Esophagus muscularis mucosa (tissue), 4 donors: ENCODE measurements at regions not wholly inside any gene's neighbourhood (a gene's known extent, or its start where the extent isn't known, plus 50 kb on each side); places are given as distances from the start of the nearest gene placed in this dataset.

ENCODE experiments used
- DNase-seq: peaks from one replicate; pipeline ENCODE4 v3.0.0-alpha.2; 2017; ENCODE audit errors: extremely low spot score
- H3K27ac ChIP-seq, 4 donors: fragments of 200-600 bp; sonication (generic); replicated peaks in 1 of 4; 1 replicate in 3 of 4; 2 replicates in 1 of 4; pipeline ENCODE4 v1.5.1; 2016 to 2019; ENCODE audit warnings: mild to moderate bottlenecking in 1 of 4
- H3K27me3 ChIP-seq, 4 donors: fragments of 200-600 bp; sonication (generic); one replicate each; pipeline versions ENCODE4 v1.5.1 to v1.6.0; 2016 to 2019
- H3K36me3 ChIP-seq, 4 donors: fragments of 200-600 bp; sonication (generic); one replicate each; pipeline ENCODE4 v1.5.1; 2016 to 2019
- H3K4me1 ChIP-seq, 4 donors: fragments of 200-600 bp; sonication (generic); one replicate each; pipeline ENCODE4 v1.5.1; 2016 to 2019
- H3K4me3 ChIP-seq, 4 donors: fragments of 200-600 bp; sonication (generic); 1 replicate in 2 of 4; 2 replicates in 2 of 4; pipeline ENCODE4 v1.5.1; 2016 to 2019; ENCODE audit warnings: mild to moderate bottlenecking in 4 of 4, moderate library complexity in 1 of 4
- H3K9me3 ChIP-seq, 4 donors: fragments of 200-600 bp; sonication (generic); 1 replicate in 3 of 4; 2 replicates in 1 of 4; pipeline ENCODE4 v1.5.1; 2016 to 2019
- EP300 ChIP-seq: sonication (generic); formaldehyde crosslinking; IDR thresholded peaks from one replicate; pipeline ENCODE4 v1.6.1; 2017; ENCODE audit warnings: antibody characterized with exemption
- POLR2A ChIP-seq: fragments of 450-650 bp; IDR thresholded peaks from one replicate; pipeline ENCODE4 v1.6.1; 2017; ENCODE audit warnings: antibody characterized with exemption, moderate library complexity, mild to moderate bottlenecking, low read depth
- POLR2AphosphoS5 ChIP-seq, 2 donors: sonication (generic); formaldehyde crosslinking; IDR thresholded peaks; one replicate each; pipeline ENCODE4 v1.6.1; 2017; ENCODE audit warnings: antibody characterized with exemption in 2 of 2
- WGBS: methylation state at CpG from one replicate; pipeline ENCODE4 v1.1.5; 2018; 5-methylcytosine and 5-hydroxymethylcytosine counted together
- intact Hi-C: fragments of 100-400 bp; cut with DNase I; formaldehyde crosslinking; loops from one replicate; pipeline ENCODE4 v1.15.1; 2023
- TF ChIP-seq, protein P1 (sequence below), 3 experiments: fragments of 200-600 bp in 2 of 3; fragments of 450-650 bp in 1 of 3; sonication (generic) in 2 of 3; IDR thresholded peaks; one replicate each; pipeline ENCODE4 v1.5.1; 2017 to 2019; ENCODE audit warnings: antibody characterized with exemption in 3 of 3, mild to moderate bottlenecking in 2 of 3, moderate library complexity in 1 of 3

- intact Hi-C loops, result no loop called here
- H3K4me1 ChIP-seq, result peaks cover 12 to 16% (median 15%) of the 10 kb centered on the region in 4 donors
- no peak for TF ChIP-seq EP300
- no peak for TF ChIP-seq POLR2A
- no peak for TF ChIP-seq POLR2AphosphoS5 (IDR thresholded peaks at IDR 0.05)
- TF ChIP-seq, protein P1, sequence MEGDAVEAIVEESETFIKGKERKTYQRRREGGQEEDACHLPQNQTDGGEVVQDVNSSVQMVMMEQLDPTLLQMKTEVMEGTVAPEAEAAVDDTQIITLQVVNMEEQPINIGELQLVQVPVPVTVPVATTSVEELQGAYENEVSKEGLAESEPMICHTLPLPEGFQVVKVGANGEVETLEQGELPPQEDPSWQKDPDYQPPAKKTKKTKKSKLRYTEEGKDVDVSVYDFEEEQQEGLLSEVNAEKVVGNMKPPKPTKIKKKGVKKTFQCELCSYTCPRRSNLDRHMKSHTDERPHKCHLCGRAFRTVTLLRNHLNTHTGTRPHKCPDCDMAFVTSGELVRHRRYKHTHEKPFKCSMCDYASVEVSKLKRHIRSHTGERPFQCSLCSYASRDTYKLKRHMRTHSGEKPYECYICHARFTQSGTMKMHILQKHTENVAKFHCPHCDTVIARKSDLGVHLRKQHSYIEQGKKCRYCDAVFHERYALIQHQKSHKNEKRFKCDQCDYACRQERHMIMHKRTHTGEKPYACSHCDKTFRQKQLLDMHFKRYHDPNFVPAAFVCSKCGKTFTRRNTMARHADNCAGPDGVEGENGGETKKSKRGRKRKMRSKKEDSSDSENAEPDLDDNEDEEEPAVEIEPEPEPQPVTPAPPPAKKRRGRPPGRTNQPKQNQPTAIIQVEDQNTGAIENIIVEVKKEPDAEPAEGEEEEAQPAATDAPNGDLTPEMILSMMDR (IDR thresholded peaks at IDR 0.05), result no peak
- H3K9me3 ChIP-seq, result no peaks in the 10 kb centered on the region
- peak overlapping the region; percentile 33 to 62 (median 52) for H3K27ac ChIP-seq
- DNase-seq, result no peak
- 47% methylated on average over 4 of the region's 4 CpGs for WGBS
- H3K27me3 ChIP-seq, result no peaks in the 10 kb centered on the region
- H3K36me3 ChIP-seq, result no peaks in the 10 kb centered on the region
- H3K4me3 ChIP-seq, result peak overlapping the region; percentile 14 to 46 (median 27)
Observed at GRCh38 chr21:16423921-16424320, 694.1 kb downstream of the USP25 start.

DNA sequence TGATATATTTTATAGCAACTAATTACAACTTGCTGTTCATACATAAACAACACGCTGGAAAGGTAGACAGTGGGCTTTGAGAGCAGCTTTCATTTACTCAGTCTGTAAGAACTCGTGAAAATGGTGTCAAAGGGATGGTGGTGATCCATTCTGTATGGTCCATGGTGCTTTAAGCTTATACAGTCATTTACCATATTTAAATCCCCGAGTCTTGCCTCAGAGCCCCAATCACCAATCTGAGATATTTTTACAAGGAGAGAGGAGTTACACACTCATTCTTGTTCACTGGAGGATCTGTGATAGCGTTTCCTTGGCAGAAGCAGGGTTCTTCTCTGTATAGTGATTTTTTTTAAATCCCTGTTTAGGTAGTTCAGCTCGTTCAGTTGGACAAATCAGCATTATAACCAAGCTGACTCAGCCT, 694.6 kb downstream of the USP25 start:
- no peak for TF ChIP-seq POLR2AphosphoS5 (IDR thresholded peaks at IDR 0.05)
- TF ChIP-seq EP300, result no peak
- TF ChIP-seq POLR2A, result no peak
- TF ChIP-seq, protein P1 (IDR thresholded peaks at IDR 0.05), result no peak
- intact Hi-C loops, result no loop called here
- Histone ChIP-seq H3K4me1 (peaks cover 10 to 12% (median 11%) of the 10 kb centered on the region in 4 donors), H3K4me3 (peak overlapping the region; percentile 14 to 46 (median 27)), H3K9me3 (no peaks in the 10 kb centered on the region), H3K27me3 (no peaks in the 10 kb centered on the region), H3K27ac (peak overlapping the region; percentile 33 to 62 (median 52)), H3K36me3 (no peaks in the 10 kb centered on the region)
- DNase-seq, result no peak
- WGBS, result 43% methylated on average over 5 of the region's 5 CpGs

DNA sequence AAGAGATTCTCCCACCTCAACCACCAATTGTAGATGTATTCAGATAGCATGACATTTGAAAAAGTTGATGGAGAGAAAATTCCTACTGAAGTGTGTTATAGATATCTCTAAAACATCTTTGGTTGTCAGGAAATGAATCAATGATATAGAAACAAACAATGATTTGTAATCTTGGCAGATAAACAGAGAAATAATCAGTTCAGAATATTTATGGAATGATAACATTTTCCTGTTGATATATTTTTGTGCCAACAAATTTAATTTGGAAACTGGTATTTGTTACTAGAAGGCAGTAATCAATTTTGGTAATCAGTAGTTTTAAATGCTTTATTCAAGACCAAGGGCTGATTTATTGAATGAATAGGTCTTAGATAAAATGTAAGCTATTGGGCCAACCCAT, 695.6 kb downstream of the USP25 start:
- intact Hi-C loops, result no loop called here
- no peaks in the 10 kb centered on the region for H3K36me3 ChIP-seq
- H3K27me3 ChIP-seq, result no peaks in the 10 kb centered on the region
- H3K4me1 ChIP-seq, result peaks cover under 1 to 12% (median 1%) of the 10 kb centered on the region in 4 donors
- H3K9me3 ChIP-seq, result no peaks in the 10 kb centered on the region
- peak overlapping the region in 2 of 4 donors; percentile 58 to 62 for H3K27ac ChIP-seq
- TF ChIP-seq, protein P1 (IDR thresholded peaks at IDR 0.05), result no peak
- TF ChIP-seq EP300 (no peak), POLR2AphosphoS5 (IDR thresholded peaks at IDR 0.05) (no peak)
- DNase-seq, result no peak
- no peak overlapping the region for H3K4me3 ChIP-seq

GRCh38 chr21:16426936-16427335, 697.2 kb downstream of the USP25 start:
- WGBS, result 82% methylated on average over 6 of the region's 6 CpGs
- no peak for TF ChIP-seq EP300
- TF ChIP-seq POLR2A, result no peak
- TF ChIP-seq POLR2AphosphoS5 (IDR thresholded peaks at IDR 0.05), result no peak
- no peaks in the 10 kb centered on the region for H3K9me3 ChIP-seq
- H3K36me3 ChIP-seq, result no peaks in the 10 kb centered on the region
- H3K27ac ChIP-seq, result no peak overlapping the region
- H3K27me3 ChIP-seq, result no peaks in the 10 kb centered on the region
- no peak for DNase-seq
- intact Hi-C loops, result no loop called here
- no peak overlapping the region for H3K4me3 ChIP-seq
- peaks cover 0 to 12% (median 0%) of the 10 kb centered on the region in 4 donors for H3K4me1 ChIP-seq

GRCh38 chr21:16427587-16428087, 697.9 kb downstream of the USP25 start:
- H3K4me1 ChIP-seq, result peaks cover 0 to 12% (median 0%) of the 10 kb centered on the region in 4 donors
- H3K9me3 ChIP-seq, result no peaks in the 10 kb centered on the region
- no peak for TF ChIP-seq POLR2A
- TF ChIP-seq POLR2AphosphoS5 (IDR thresholded peaks at IDR 0.05), result no peak
- TF ChIP-seq EP300, result no peak
- TF ChIP-seq, protein P1 (IDR thresholded peaks at IDR 0.05), result no peak
- no peaks in the 10 kb centered on the region for H3K27me3 ChIP-seq
- H3K27ac ChIP-seq, result no peak overlapping the region
- DNase-seq, result no peak
- H3K4me3 ChIP-seq, result no peak overlapping the region
- no peaks in the 10 kb centered on the region for H3K36me3 ChIP-seq
- intact Hi-C loops, result no loop called here
- 83% methylated on average over 3 of the region's 3 CpGs for WGBS
